Activated T-cell treated with anti-CD3 and anti-CD28 coated beads, Interleukin-2, amount 50 U/mL, for 24 hours (primary cell): ENCODE measurements at regions not wholly inside any gene's neighbourhood (a gene's known extent, or its start where the extent isn't known, plus 50 kb on each side); places are given as distances from the start of the nearest gene placed in this dataset.

Experiments
- DNase-seq: peaks from one replicate; pipeline ENCODE4 v3.0.0-alpha.2; 2020
- H3K27ac Mint-ChIP-seq: 2 replicates; pipeline ENCODE4 v1.8.0; 2020; ENCODE audit warnings: mild to moderate bottlenecking, mixed read lengths
- H3K27me3 Mint-ChIP-seq: 2 replicates; pipeline ENCODE4 v1.8.0; 2020; ENCODE audit warnings: mixed read lengths
- H3K36me3 Mint-ChIP-seq: 2 replicates; pipeline ENCODE4 v1.8.0; 2020; ENCODE audit warnings: low read depth, mixed read lengths
- H3K4me1 Mint-ChIP-seq: 2 replicates; pipeline ENCODE4 v1.8.0; 2020; ENCODE audit warnings: low read depth, mixed read lengths
- H3K4me3 Mint-ChIP-seq: 2 replicates; pipeline ENCODE4 v1.8.0; 2020; ENCODE audit warnings: mild to moderate bottlenecking, moderate library complexity, mixed read lengths
- H3K9me3 Mint-ChIP-seq: 2 replicates; pipeline ENCODE4 v1.8.0; 2020; ENCODE audit warnings: mixed read lengths

GRCh38 chr3:22276351-22276750, 525.3 kb upstream of the ZNF385D start:
- no peak overlapping the region for H3K27ac Mint-ChIP-seq
- H3K27me3 Mint-ChIP-seq = no peaks in the 10 kb centered on the region
- H3K36me3 Mint-ChIP-seq = no peaks in the 10 kb centered on the region
- H3K4me3 Mint-ChIP-seq = no peak overlapping the region
- H3K4me1 Mint-ChIP-seq = no peaks in the 10 kb centered on the region
- DNase-seq = no peak
- no peaks in the 10 kb centered on the region for H3K9me3 Mint-ChIP-seq

- no peaks in the 10 kb centered on the region for H3K27me3 Mint-ChIP-seq
- H3K27ac Mint-ChIP-seq = no peak overlapping the region
- H3K4me1 Mint-ChIP-seq = no peaks in the 10 kb centered on the region
- DNase-seq = no peak
- H3K36me3 Mint-ChIP-seq = no peaks in the 10 kb centered on the region
- peaks cover 7% of the 10 kb centered on the region for H3K9me3 Mint-ChIP-seq
- no peak overlapping the region for H3K4me3 Mint-ChIP-seq
Observed at GRCh38 chr3:22284559-22284958, 533.5 kb upstream of the ZNF385D start.

- H3K27ac Mint-ChIP-seq = no peak overlapping the region
- no peaks in the 10 kb centered on the region for H3K4me1 Mint-ChIP-seq
- H3K27me3 Mint-ChIP-seq = no peaks in the 10 kb centered on the region
- no peak overlapping the region for H3K4me3 Mint-ChIP-seq
- peaks cover 3% of the 10 kb centered on the region for H3K9me3 Mint-ChIP-seq
- no peak for DNase-seq
- no peaks in the 10 kb centered on the region for H3K36me3 Mint-ChIP-seq
Observed at GRCh38 chr3:22288756-22289155, 537.7 kb upstream of the ZNF385D start.

DNA sequence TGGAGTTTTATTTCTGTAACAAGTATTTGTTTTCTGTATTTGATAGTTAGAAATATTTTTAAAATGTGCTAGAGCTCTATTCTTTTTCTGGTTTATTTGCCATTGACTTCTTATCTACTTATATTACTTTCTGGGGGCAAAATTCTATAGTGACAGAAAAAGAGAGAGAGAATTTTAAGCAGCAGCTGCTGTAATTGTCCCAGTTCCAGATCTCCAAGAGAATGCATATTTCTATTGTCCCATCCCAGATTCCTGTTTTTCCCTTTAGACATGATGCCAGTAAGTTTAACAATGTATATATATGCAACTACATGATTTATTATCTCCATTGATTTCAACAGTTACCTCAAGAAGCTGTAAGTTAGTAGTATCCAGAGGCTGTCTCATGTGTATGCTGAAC, 541.7 kb upstream of the ZNF385D start:
- no peak overlapping the region for H3K27ac Mint-ChIP-seq

DNA sequence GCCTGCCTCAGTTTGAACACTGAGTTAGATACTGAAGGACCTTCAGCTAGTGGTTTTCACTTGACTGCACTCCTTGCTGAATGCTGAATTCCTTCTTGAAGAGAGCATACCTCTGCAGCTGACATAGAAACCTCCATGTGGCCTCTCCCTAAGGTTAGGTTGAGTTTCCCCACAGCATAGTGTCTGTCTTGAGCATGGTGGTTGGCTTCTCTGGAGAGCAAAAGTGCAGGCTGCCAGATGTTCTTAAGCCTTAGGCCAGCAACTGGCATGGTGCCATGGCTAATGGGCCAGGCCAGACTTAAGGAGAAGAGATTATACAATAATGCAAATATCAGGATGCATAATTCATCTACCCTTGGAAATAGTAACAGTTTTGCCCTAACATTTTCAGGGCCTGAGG, 545.6 kb upstream of the ZNF385D start:
- no peaks in the 10 kb centered on the region for H3K4me1 Mint-ChIP-seq
- peaks cover 19% of the 10 kb centered on the region for H3K9me3 Mint-ChIP-seq
- no peak overlapping the region for H3K4me3 Mint-ChIP-seq
- H3K27me3 Mint-ChIP-seq = no peaks in the 10 kb centered on the region
- H3K36me3 Mint-ChIP-seq = no peaks in the 10 kb centered on the region
- DNase-seq = no peak
- no peak overlapping the region for H3K27ac Mint-ChIP-seq

More for the DNA sequence above, 541.7 kb upstream of the ZNF385D start:
- no peaks in the 10 kb centered on the region for H3K36me3 Mint-ChIP-seq
- H3K4me3 Mint-ChIP-seq = no peak overlapping the region
- no peaks in the 10 kb centered on the region for H3K4me1 Mint-ChIP-seq
- H3K27me3 Mint-ChIP-seq = no peaks in the 10 kb centered on the region
- H3K9me3 Mint-ChIP-seq = peaks cover 10% of the 10 kb centered on the region
- DNase-seq = no peak

- no peaks in the 10 kb centered on the region for H3K4me1 Mint-ChIP-seq
- H3K36me3 Mint-ChIP-seq = no peaks in the 10 kb centered on the region
- DNase-seq = no peak
- no peaks in the 10 kb centered on the region for H3K27me3 Mint-ChIP-seq
- H3K9me3 Mint-ChIP-seq = peaks cover 19% of the 10 kb centered on the region
- no peak overlapping the region for H3K27ac Mint-ChIP-seq
- H3K4me3 Mint-ChIP-seq = no peak overlapping the region
Observed at GRCh38 chr3:22297436-22297835, 546.4 kb upstream of the ZNF385D start.

DNA sequence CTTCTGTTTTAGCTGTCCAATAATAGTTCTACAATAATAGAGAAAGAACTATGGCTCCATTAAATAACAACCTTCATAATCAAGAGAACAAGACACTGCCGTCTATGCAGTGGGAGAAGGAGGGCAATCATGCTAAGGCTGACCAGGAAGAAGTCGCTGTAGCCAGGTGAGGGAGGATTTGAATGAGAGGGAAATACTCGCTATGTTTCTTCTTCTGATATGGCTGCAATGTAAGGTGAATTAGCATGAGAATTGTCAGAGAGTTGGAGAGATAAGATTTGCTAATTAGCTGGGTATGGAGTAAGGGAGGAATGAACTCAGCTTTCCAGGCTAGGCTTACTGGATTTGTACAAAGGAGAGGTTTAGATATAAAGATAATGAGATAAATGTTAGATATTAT, 555.4 kb upstream of the ZNF385D start:
- Mint-ChIP-seq H3K27ac (no peak overlapping the region), H3K4me1 (no peaks in the 10 kb centered on the region), H3K4me3 (no peak overlapping the region), H3K27me3 (no peaks in the 10 kb centered on the region), H3K36me3 (no peaks in the 10 kb centered on the region), H3K9me3 (no peaks in the 10 kb centered on the region)
- no peak for DNase-seq

- H3K4me1 Mint-ChIP-seq = no peaks in the 10 kb centered on the region
- no peak overlapping the region for H3K27ac Mint-ChIP-seq
- H3K4me3 Mint-ChIP-seq = no peak overlapping the region
- peaks cover 4% of the 10 kb centered on the region for H3K9me3 Mint-ChIP-seq
- H3K27me3 Mint-ChIP-seq = no peaks in the 10 kb centered on the region
- DNase-seq = no peak
- H3K36me3 Mint-ChIP-seq = no peaks in the 10 kb centered on the region
Observed at GRCh38 chr3:22308871-22309270, 557.9 kb upstream of the ZNF385D start.

DNA sequence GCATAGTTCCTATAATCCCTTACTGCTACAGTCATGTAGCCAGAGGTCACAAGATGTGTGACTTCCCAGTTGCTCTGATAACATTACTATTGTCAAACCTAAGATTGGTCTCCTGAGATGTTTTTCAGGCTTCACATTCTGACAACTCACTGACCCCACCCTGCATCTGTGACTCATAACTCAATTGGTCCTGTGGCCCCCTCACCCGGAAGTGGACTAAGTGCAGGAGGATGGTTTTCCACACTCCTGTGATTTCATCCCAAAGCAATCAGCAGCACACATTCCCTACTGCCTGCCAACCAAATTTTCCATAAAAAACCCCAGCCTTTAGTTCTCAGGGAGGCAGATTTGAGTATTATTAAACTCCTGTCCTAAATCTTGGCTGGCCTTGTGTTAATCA, 564.9 kb upstream of the ZNF385D start:
- no peaks in the 10 kb centered on the region for H3K4me1 Mint-ChIP-seq
- H3K4me3 Mint-ChIP-seq = no peak overlapping the region
- H3K9me3 Mint-ChIP-seq = peaks cover 12% of the 10 kb centered on the region
- DNase-seq = no peak
- no peak overlapping the region for H3K27ac Mint-ChIP-seq
- no peaks in the 10 kb centered on the region for H3K36me3 Mint-ChIP-seq
- no peaks in the 10 kb centered on the region for H3K27me3 Mint-ChIP-seq

DNA sequence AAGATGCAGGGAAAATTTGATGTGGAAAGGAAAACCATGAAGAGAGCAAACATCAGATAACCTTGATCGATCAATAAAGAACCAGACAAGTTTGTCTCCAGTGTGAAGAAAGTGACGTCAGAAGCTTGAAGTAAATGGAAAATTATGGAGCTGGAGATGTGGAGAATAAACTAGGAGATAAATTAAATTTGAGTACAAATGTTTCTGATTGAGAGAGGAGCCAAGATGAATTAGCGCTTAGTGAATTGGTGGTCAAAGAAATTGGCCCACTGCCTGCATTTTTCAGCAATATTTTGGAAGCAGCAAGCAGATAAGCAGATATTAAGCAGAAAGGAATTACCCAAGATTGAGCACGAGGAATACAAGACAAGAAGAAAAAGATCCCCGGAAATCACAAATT, 567.3 kb upstream of the ZNF385D start:
- Mint-ChIP-seq H3K27ac (no peak overlapping the region), H3K27me3 (no peaks in the 10 kb centered on the region), H3K4me3 (no peak overlapping the region), H3K9me3 (peaks cover 8% of the 10 kb centered on the region), H3K36me3 (no peaks in the 10 kb centered on the region), H3K4me1 (no peaks in the 10 kb centered on the region)
- DNase-seq = no peak

GRCh38 chr3:22319446-22319845, 568.4 kb upstream of the ZNF385D start:
- Mint-ChIP-seq H3K4me3 (no peak overlapping the region), H3K27ac (no peak overlapping the region), H3K9me3 (peaks cover 8% of the 10 kb centered on the region), H3K36me3 (no peaks in the 10 kb centered on the region), H3K27me3 (no peaks in the 10 kb centered on the region), H3K4me1 (no peaks in the 10 kb centered on the region)
- no peak for DNase-seq

- no peaks in the 10 kb centered on the region for H3K36me3 Mint-ChIP-seq
- H3K4me3 Mint-ChIP-seq = no peak overlapping the region
- H3K27ac Mint-ChIP-seq = no peak overlapping the region
- H3K4me1 Mint-ChIP-seq = no peaks in the 10 kb centered on the region
- no peaks in the 10 kb centered on the region for H3K27me3 Mint-ChIP-seq
- no peak for DNase-seq
- H3K9me3 Mint-ChIP-seq = peaks cover 3% of the 10 kb centered on the region
Observed at GRCh38 chr3:22322861-22323260, 571.9 kb upstream of the ZNF385D start.

- Mint-ChIP-seq H3K27ac (no peak overlapping the region), H3K4me3 (no peak overlapping the region), H3K4me1 (no peaks in the 10 kb centered on the region), H3K27me3 (no peaks in the 10 kb centered on the region), H3K36me3 (no peaks in the 10 kb centered on the region), H3K9me3 (peaks cover 7% of the 10 kb centered on the region)
- DNase-seq = no peak
Observed at GRCh38 chr3:22326305-22326704, 575.3 kb upstream of the ZNF385D start.

DNA sequence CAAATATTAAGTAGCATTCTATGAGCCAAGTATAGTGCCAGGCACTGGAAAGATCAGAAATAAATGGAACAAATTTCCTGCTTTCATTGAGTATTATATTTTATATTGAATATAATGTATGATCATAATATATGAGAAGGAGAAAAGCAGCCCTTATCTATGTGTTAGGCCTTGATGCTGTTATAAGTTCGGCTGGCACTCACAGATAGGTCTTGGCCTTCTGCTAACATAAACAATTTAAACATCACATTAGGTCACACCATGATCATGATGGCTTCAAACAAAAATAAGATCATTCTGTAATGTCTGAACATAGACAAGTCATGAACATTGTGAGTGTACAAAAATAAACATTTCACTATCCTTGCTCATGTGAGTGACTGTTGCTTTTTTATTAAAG, 584.0 kb upstream of the ZNF385D start:
- H3K4me3 Mint-ChIP-seq = no peak overlapping the region
- H3K27ac Mint-ChIP-seq = no peak overlapping the region
- no peaks in the 10 kb centered on the region for H3K36me3 Mint-ChIP-seq
- no peaks in the 10 kb centered on the region for H3K9me3 Mint-ChIP-seq
- H3K4me1 Mint-ChIP-seq = no peaks in the 10 kb centered on the region
- no peaks in the 10 kb centered on the region for H3K27me3 Mint-ChIP-seq
- DNase-seq = no peak

DNA sequence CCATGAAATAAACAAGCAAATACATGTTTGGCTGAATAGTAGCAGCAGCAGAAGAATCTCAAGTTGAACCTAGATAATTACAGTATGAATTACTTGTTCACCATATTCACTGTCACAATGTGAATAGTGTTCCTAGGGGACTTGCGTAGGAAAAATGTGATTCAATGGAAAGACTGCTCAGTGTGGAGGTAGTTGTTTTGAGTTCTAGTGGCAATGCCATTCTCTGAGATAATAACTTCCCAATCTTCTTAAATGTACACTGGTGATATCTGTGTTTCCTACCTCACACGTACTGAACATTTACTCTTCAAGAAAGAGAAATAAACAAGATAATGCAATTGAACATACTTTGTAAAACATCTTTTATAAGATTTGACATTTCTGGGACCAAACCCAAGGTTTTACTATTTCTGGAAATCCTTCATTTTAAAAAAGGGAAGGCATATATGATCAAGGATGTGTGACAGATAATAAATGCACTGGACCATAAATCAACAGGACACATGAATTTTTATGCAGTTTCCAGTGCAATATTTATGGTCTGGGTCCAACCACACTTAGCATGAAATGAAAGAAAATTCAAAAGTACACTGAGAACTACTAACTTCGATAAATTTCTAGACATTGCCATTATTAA, 598.3 kb upstream of the ZNF385D start:
- Mint-ChIP-seq H3K27me3 (no peaks in the 10 kb centered on the region), H3K27ac (no peak overlapping the region), H3K4me1 (no peaks in the 10 kb centered on the region), H3K9me3 (no peaks in the 10 kb centered on the region), H3K36me3 (no peaks in the 10 kb centered on the region), H3K4me3 (no peak overlapping the region)
- DNase-seq = no peak

- no peaks in the 10 kb centered on the region for H3K36me3 Mint-ChIP-seq
- no peaks in the 10 kb centered on the region for H3K9me3 Mint-ChIP-seq
- no peaks in the 10 kb centered on the region for H3K4me1 Mint-ChIP-seq
- H3K4me3 Mint-ChIP-seq = no peak overlapping the region
- H3K27me3 Mint-ChIP-seq = no peaks in the 10 kb centered on the region
- no peak overlapping the region for H3K27ac Mint-ChIP-seq
- DNase-seq = no peak
Observed at GRCh38 chr3:22351806-22352205, 600.8 kb upstream of the ZNF385D start.
